GM18907 (cell line): ENCODE measurements at regions not wholly inside any gene's neighbourhood (a gene's known extent, or its start where the extent isn't known, plus 50 kb on each side); places are given as distances from the start of the nearest gene placed in this dataset.
A peak's percentile ranks its signal among the peaks of the same experiment; 100 is the strongest.

ENCODE experiments used
- ATAC-seq: cut with Tn5 transposase; IDR thresholded peaks from one replicate; pipeline ENCODE4 v1.9.1; 2021; ENCODE audit warnings: mild to moderate bottlenecking, moderate library complexity; ENCODE audit not compliant: unreplicated experiment

GRCh38 chr21:38986806-38987632, 181.3 kb downstream of the ETS2 start:
- ATAC-seq: no peak

- ATAC-seq: no peak
Observed at GRCh38 chr21:38986406-38986805, 180.7 kb downstream of the ETS2 start.

- ATAC-seq: peak; percentile 77
Observed at GRCh38 chr21:38985568-38986378, 180.0 kb downstream of the ETS2 start.

GRCh38 chr21:38984982-38985567, 179.3 kb downstream of the ETS2 start:
- no peak for ATAC-seq

- ATAC-seq: no peak
Observed at GRCh38 chr21:38984568-38984967, 178.8 kb downstream of the ETS2 start.

- ATAC-seq: no peak
Observed at GRCh38 chr21:38983560-38983959, 177.8 kb downstream of the ETS2 start.

GRCh38 chr21:38982804-38983203, 177.1 kb downstream of the ETS2 start:
- ATAC-seq: no peak

- ATAC-seq: no peak
Observed at GRCh38 chr21:38982096-38982495, 176.4 kb downstream of the ETS2 start.

GRCh38 chr21:38980416-38981313, 174.9 kb downstream of the ETS2 start:
- ATAC-seq: no peak

GRCh38 chr21:38979271-38980121, 173.8 kb downstream of the ETS2 start:
- no peak for ATAC-seq

- ATAC-seq: no peak
Observed at GRCh38 chr21:38976900-38977299, 171.2 kb downstream of the ETS2 start.

GRCh38 chr21:38973552-38973951, 167.8 kb downstream of the ETS2 start:
- no peak for ATAC-seq

GRCh38 chr21:38972078-38972477, 166.3 kb downstream of the ETS2 start:
- ATAC-seq: no peak

GRCh38 chr21:38970765-38971164, 165.0 kb downstream of the ETS2 start:
- no peak for ATAC-seq

GRCh38 chr21:38968887-38969543, 163.3 kb downstream of the ETS2 start:
- ATAC-seq: no peak

GRCh38 chr21:38965910-38966504, 160.3 kb downstream of the ETS2 start:
- no peak for ATAC-seq

- ATAC-seq: no peak
Observed at GRCh38 chr21:38965241-38965640, 159.5 kb downstream of the ETS2 start.

GRCh38 chr21:38963006-38963405, 157.3 kb downstream of the ETS2 start:
- no peak for ATAC-seq

- ATAC-seq: no peak
Observed at GRCh38 chr21:38960251-38960650, 154.5 kb downstream of the ETS2 start.
